ENCODE measurements at regions not wholly inside any gene's neighbourhood (a gene's known extent, or its start where the extent isn't known, plus 50 kb on each side); places are given as distances from the start of the nearest gene placed in this dataset.

DNA sequence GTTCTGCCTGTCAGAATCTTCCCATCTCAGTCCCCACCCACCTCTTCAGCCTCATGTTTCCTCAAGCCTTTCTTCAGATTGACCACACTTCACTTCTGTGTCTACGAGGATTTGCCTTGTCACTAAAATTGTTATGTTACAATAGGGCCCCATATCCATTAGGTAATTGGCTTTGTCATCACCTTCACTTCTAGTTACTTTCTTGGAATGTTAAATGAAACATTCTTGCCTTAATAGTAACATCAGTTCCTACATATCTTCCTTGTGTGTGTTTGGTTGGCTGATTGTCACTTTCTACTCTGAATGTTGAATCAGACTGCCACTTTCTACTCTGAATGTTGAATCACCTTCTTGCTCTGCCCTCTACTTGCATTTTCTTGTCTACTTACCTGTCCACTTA, 599.9 kb upstream of the NXPH2 start:
- Histone ChIP-seq H3K27me3 (replicated peaks; ENCODE audit: control insufficient read depth, insufficient read depth, low read length) (no peaks in the 10 kb centered on the region), H3K9me3 (no peaks in the 10 kb centered on the region), H3K4me3 (ENCODE audit: low read depth, low read length) (no peak overlapping the region), H3K4me1 (no peaks in the 10 kb centered on the region), H3K36me3 (ENCODE audit: control insufficient read depth, insufficient read depth, low read length) (no peaks in the 10 kb centered on the region)
- Mint-ChIP-seq H3K36me3 (ENCODE audit: insufficient read depth, unreplicated experiment) (no peaks in the 10 kb centered on the region), H3K4me1 (ENCODE audit: low read depth, unreplicated experiment) (no peaks in the 10 kb centered on the region), H3K9me3 (ENCODE audit: unreplicated experiment) (no peaks in the 10 kb centered on the region), H3K27ac (ENCODE audit: unreplicated experiment) (no peak overlapping the region), H3K27me3 (ENCODE audit: insufficient read depth, unreplicated experiment) (no peaks in the 10 kb centered on the region), H3K4me3 (ENCODE audit: unreplicated experiment) (no peak overlapping the region)
- intact Hi-C loops (cut with micrococcal nuclease; ENCODE audit: unreplicated experiment) = no loop called here
- BruUV-seq (replicated peaks) = no TSS peak
- POLR2A ChIA-PET = no interaction called here
- TF ChIP-seq, protein P1, sequence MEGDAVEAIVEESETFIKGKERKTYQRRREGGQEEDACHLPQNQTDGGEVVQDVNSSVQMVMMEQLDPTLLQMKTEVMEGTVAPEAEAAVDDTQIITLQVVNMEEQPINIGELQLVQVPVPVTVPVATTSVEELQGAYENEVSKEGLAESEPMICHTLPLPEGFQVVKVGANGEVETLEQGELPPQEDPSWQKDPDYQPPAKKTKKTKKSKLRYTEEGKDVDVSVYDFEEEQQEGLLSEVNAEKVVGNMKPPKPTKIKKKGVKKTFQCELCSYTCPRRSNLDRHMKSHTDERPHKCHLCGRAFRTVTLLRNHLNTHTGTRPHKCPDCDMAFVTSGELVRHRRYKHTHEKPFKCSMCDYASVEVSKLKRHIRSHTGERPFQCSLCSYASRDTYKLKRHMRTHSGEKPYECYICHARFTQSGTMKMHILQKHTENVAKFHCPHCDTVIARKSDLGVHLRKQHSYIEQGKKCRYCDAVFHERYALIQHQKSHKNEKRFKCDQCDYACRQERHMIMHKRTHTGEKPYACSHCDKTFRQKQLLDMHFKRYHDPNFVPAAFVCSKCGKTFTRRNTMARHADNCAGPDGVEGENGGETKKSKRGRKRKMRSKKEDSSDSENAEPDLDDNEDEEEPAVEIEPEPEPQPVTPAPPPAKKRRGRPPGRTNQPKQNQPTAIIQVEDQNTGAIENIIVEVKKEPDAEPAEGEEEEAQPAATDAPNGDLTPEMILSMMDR (IDR thresholded peaks at IDR 0.05; ENCODE audit: insufficient read depth in 1 of 2, low read depth in 1 of 2, low read length in 1 of 2, severe bottlenecking in 1 of 2, unreplicated experiment in 1 of 2) = no peak
- no peak for DNase-seq
- CTCF ChIA-PET = no interaction called here

GRCh38 chr2:139378373-139378772, 598.2 kb upstream of the NXPH2 start:
- Histone ChIP-seq H3K4me1 (no peaks in the 10 kb centered on the region), H3K36me3 (ENCODE audit: control insufficient read depth, insufficient read depth, low read length) (no peaks in the 10 kb centered on the region), H3K4me3 (ENCODE audit: low read depth, low read length) (no peak overlapping the region), H3K9me3 (no peaks in the 10 kb centered on the region), H3K27me3 (replicated peaks; ENCODE audit: control insufficient read depth, insufficient read depth, low read length) (no peaks in the 10 kb centered on the region)
- H3K4me3 Mint-ChIP-seq (ENCODE audit: unreplicated experiment) = no peak overlapping the region
- intact Hi-C loops (cut with micrococcal nuclease; ENCODE audit: unreplicated experiment) = no loop called here
- TF ChIP-seq, protein P1 (IDR thresholded peaks at IDR 0.05; ENCODE audit: insufficient read depth in 1 of 2, low read depth in 1 of 2, low read length in 1 of 2, severe bottlenecking in 1 of 2, unreplicated experiment in 1 of 2) = no peak
- H3K4me1 Mint-ChIP-seq (ENCODE audit: low read depth, unreplicated experiment) = no peaks in the 10 kb centered on the region
- no TSS peak for BruUV-seq (replicated peaks)
- ChIA-PET CTCF (no interaction called here), POLR2A (no interaction called here)
- no peak overlapping the region for H3K27ac Mint-ChIP-seq (ENCODE audit: unreplicated experiment)
- no peak for DNase-seq
- no peaks in the 10 kb centered on the region for H3K9me3 Mint-ChIP-seq (ENCODE audit: unreplicated experiment)
- no peaks in the 10 kb centered on the region for H3K36me3 Mint-ChIP-seq (ENCODE audit: insufficient read depth, unreplicated experiment)
- H3K27me3 Mint-ChIP-seq (ENCODE audit: insufficient read depth, unreplicated experiment) = no peaks in the 10 kb centered on the region

DNA sequence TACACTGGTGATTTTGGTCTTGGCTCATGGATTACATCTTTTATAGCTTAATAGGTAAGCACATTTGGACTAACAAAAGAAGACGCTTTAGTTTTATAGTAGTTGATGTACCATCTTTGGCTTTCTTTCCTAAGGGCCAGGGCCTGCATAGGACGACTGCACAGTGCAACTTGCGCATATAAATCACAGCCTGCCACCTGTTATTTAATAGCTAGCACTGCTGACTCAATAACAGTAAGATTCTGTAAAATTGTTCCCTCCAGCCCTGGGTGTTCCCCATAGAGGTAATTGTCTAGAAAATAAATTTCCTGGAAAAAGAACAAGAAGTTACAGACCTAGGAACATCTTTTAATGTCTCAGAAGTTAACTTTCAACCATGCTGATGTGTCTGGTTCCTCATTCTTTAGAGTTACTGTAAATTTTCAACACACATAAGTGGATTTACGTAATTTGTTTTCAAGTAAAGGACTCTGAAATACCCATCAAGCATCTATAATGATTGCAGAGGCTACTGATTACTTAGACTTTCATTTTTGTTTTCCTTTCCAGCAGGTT, 594.2 kb upstream of the NXPH2 start:
- intact Hi-C loops (cut with micrococcal nuclease; ENCODE audit: unreplicated experiment) = no loop called here
- no peak overlapping the region for H3K27ac Mint-ChIP-seq (ENCODE audit: unreplicated experiment)
- H3K4me3 Mint-ChIP-seq (ENCODE audit: unreplicated experiment) = no peak overlapping the region
- ChIA-PET POLR2A (no interaction called here), CTCF (no interaction called here)
- H3K27me3 ChIP-seq (replicated peaks; ENCODE audit: control insufficient read depth, insufficient read depth, low read length) = no peaks in the 10 kb centered on the region
- TF ChIP-seq, protein P1 (IDR thresholded peaks at IDR 0.05; ENCODE audit: insufficient read depth in 1 of 2, low read depth in 1 of 2, low read length in 1 of 2, severe bottlenecking in 1 of 2, unreplicated experiment in 1 of 2) = no peak
- no peaks in the 10 kb centered on the region for H3K4me1 Mint-ChIP-seq (ENCODE audit: low read depth, unreplicated experiment)
- no peaks in the 10 kb centered on the region for H3K36me3 Mint-ChIP-seq (ENCODE audit: insufficient read depth, unreplicated experiment)
- no peak for DNase-seq
- no peaks in the 10 kb centered on the region for H3K4me1 ChIP-seq
- no peaks in the 10 kb centered on the region for H3K36me3 ChIP-seq (ENCODE audit: control insufficient read depth, insufficient read depth, low read length)
- H3K27me3 Mint-ChIP-seq (ENCODE audit: insufficient read depth, unreplicated experiment) = peaks cover 3% of the 10 kb centered on the region
- H3K9me3 Mint-ChIP-seq (ENCODE audit: unreplicated experiment) = no peaks in the 10 kb centered on the region
- no peak overlapping the region for H3K4me3 ChIP-seq (ENCODE audit: low read depth, low read length)
- H3K9me3 ChIP-seq = no peaks in the 10 kb centered on the region
- BruUV-seq (replicated peaks) = no TSS peak

All from Caco-2 (cell line).